Testis (tissue), 2 donors: ENCODE measurements at regions not wholly inside any gene's neighbourhood (a gene's known extent, or its start where the extent isn't known, plus 50 kb on each side); places are given as distances from the start of the nearest gene placed in this dataset.

ENCODE experiments used
- DNase-seq: peaks from one replicate; pipeline ENCODE4 v3.0.0-alpha.2; 2019
- H3K27ac ChIP-seq, 2 donors: fragments of 200-600 bp; sonication (generic); one replicate each; pipeline ENCODE4 v1.5.1; 2019
- H3K27me3 ChIP-seq: fragments of 200-600 bp; sonication (generic); one replicate; pipeline ENCODE4 v1.5.1; 2019
- H3K36me3 ChIP-seq: fragments of 200-600 bp; sonication (generic); one replicate; pipeline ENCODE4 v1.5.1; 2017; ENCODE audit warnings: low read depth; ENCODE audit errors: missing control alignments
- H3K4me1 ChIP-seq: fragments of 200-600 bp; sonication (generic); one replicate; pipeline ENCODE4 v1.5.1; 2019
- H3K4me3 ChIP-seq, 2 donors: fragments of 200-600 bp; sonication (generic); one replicate each; pipeline ENCODE4 v1.5.1; 2017 to 2019
- H3K9me3 ChIP-seq: fragments of 200-600 bp; sonication (generic); one replicate; pipeline ENCODE4 v1.5.1; 2017
- CTCF ChIP-seq, 3 experiments: fragments of 450-650 bp in 2 of 3; fragments of 200-600 bp in 1 of 3; sonication (generic) in 1 of 3; IDR thresholded peaks; one replicate each; pipeline ENCODE4 v1.5.1; 2016 to 2019; ENCODE audit warnings: antibody characterized with exemption in 3 of 3, mild to moderate bottlenecking in 2 of 3, moderate library complexity in 1 of 3
- POLR2A ChIP-seq: fragments of 450-650 bp; IDR thresholded peaks from one replicate; pipeline ENCODE4 v1.6.1; 2017; ENCODE audit warnings: antibody characterized with exemption, mild to moderate bottlenecking, moderate library complexity
- WGBS, 2 donors: methylation state at CpG; one replicate each; pipeline ENCODE4 v1.1.5; 2018; 5-methylcytosine and 5-hydroxymethylcytosine counted together
- intact Hi-C: fragments of 100-400 bp; cut with DNase I; formaldehyde crosslinking; loops from one replicate; pipeline ENCODE4 v1.15.1; 2023; ENCODE audit warnings: low total_unique reads

DNA sequence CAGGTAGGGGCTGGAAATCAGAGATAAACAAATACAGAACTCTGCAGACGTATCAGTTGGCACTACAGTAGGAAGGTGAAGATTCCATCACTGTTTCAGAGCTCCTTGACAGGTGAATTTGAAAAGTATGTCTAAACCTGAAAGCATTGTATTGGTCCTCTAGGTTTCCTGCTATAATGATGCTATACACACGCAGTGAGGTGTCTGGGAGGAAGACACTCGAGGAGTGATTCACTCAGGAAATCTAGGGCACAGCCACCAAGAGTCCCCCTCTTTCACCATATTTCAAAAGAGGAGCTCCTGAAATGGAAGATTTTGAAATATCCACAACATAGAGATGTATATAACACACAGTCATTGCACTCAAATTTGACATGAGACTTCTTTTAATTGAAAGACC is 331.0 kb upstream of the DACH1 start:
- no peaks in the 10 kb centered on the region for H3K4me1 ChIP-seq
- no peak overlapping the region for H3K4me3 ChIP-seq
- 83 to 85% methylated on average over 3 of the region's 3 CpGs for WGBS, 2 donors
- H3K36me3 ChIP-seq, result no peaks in the 10 kb centered on the region
- no peaks in the 10 kb centered on the region for H3K27me3 ChIP-seq
- no peak for DNase-seq
- no peaks in the 10 kb centered on the region for H3K9me3 ChIP-seq
- intact Hi-C loops, result no loop called here
- TF ChIP-seq POLR2A (no peak), CTCF (IDR thresholded peaks at IDR 0.05) (no peak)
- H3K27ac ChIP-seq, result no peak overlapping the region

DNA sequence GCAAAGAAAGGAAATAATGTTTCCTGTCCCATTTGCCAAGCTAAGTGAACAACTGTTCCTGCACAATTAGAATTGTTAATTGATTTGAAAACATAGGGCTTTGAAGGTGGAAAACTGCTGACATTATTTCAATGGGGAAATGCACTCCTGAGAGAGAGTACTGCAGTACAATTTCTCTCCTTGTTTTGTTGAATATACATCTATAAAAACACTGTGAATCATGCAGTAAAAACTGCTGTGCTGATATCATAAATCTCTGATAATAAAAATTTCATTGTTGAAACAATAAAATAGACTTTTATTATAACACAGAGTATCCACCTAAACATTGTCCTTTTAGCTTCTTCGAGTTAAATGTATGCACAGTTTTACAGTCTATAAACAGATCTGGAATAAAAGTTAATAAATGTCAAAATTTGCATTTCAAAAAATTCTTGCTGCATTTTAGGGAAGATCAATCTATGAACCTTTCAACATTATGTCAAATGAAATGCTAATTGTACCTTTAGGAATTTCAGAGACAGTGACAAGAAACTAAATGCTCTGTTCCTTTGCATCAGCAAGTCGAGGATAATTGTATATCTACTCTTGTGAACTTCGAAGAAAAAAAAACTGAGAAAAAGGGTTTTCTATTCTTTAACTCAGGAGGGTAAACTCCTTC is 328.2 kb upstream of the DACH1 start:
- H3K9me3 ChIP-seq, result no peaks in the 10 kb centered on the region
- intact Hi-C loops, result no loop called here
- TF ChIP-seq CTCF (IDR thresholded peaks at IDR 0.05) (no peak), POLR2A (no peak)
- H3K27ac ChIP-seq, result no peak overlapping the region
- no peaks in the 10 kb centered on the region for H3K4me1 ChIP-seq
- DNase-seq, result no peak
- no peaks in the 10 kb centered on the region for H3K36me3 ChIP-seq
- no peak overlapping the region for H3K4me3 ChIP-seq
- WGBS, 2 donors, result 77 to 81% methylated on average over 3 of the region's 3 CpGs
- no peaks in the 10 kb centered on the region for H3K27me3 ChIP-seq

DNA sequence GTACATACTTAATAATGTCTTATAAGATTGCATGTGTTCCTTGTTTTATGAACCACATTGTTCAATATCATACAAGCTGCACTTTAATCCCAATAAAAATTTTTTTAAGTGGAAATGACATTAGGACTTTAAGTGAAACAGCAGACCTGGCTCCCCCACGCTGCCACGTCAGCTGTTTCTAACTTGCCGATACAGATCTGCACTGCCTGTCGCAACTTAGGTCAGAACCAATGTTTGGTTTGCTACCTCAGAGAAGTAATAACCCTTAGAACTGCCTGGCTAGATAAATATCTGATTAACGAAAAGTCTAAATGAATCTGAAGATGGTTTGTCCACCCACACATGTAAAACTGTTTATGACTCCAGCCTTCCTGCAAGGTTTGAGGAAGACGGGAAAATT is 327.5 kb upstream of the DACH1 start:
- WGBS, 2 donors, result 46 to 56% methylated on average over 6 of the region's 6 CpGs
- intact Hi-C loops, result no loop called here
- Histone ChIP-seq H3K9me3 (no peaks in the 10 kb centered on the region), H3K4me3 (no peak overlapping the region), H3K4me1 (no peaks in the 10 kb centered on the region), H3K27me3 (no peaks in the 10 kb centered on the region), H3K36me3 (no peaks in the 10 kb centered on the region), H3K27ac (no peak overlapping the region)
- TF ChIP-seq CTCF (IDR thresholded peaks at IDR 0.05) (no peak), POLR2A (no peak)
- no peak for DNase-seq

- Histone ChIP-seq H3K36me3 (no peaks in the 10 kb centered on the region), H3K4me3 (no peak overlapping the region), H3K27me3 (no peaks in the 10 kb centered on the region), H3K4me1 (no peaks in the 10 kb centered on the region), H3K27ac (no peak overlapping the region), H3K9me3 (no peaks in the 10 kb centered on the region)
- no peak for TF ChIP-seq CTCF (IDR thresholded peaks at IDR 0.05)
- no peak for TF ChIP-seq POLR2A
- intact Hi-C loops, result no loop called here
- WGBS, 2 donors, result 41 to 53% methylated on average over 6 to 7 of the region's 7 CpGs
- no peak for DNase-seq
These were observed 319.9 kb upstream of the DACH1 start for GRCh38 chr13:72186730-72187422.

DNA sequence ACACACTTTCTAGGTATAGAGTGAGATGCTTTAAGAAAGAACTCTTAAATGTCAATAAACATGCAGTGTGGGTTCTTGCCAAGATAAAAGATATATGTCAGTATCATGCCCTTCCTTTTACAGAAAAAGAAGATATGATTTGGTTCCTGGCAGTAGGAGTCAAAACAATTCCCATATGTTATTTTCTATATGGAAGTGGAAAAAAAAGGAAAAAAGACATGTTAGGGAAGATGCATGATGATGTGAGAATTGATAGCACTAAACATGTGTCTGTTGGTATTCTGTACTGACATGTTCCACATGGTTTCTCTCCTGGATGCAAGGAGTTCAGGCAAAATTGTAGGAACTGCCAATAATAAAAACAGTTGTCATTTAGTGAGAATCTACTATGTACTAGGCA is 318.8 kb upstream of the DACH1 start:
- no peaks in the 10 kb centered on the region for H3K36me3 ChIP-seq
- no peak for DNase-seq
- TF ChIP-seq CTCF (IDR thresholded peaks at IDR 0.05) (no peak), POLR2A (no peak)
- H3K27me3 ChIP-seq, result no peaks in the 10 kb centered on the region
- H3K4me3 ChIP-seq, result no peak overlapping the region
- no peaks in the 10 kb centered on the region for H3K4me1 ChIP-seq
- intact Hi-C loops, result no loop called here
- H3K27ac ChIP-seq, result no peak overlapping the region
- H3K9me3 ChIP-seq, result no peaks in the 10 kb centered on the region
